Gastrocnemius medialis (tissue), 4 donors: ENCODE measurements at regions not wholly inside any gene's neighbourhood (a gene's known extent, or its start where the extent isn't known, plus 50 kb on each side); places are given as distances from the start of the nearest gene placed in this dataset.

ENCODE experiments used
- ATAC-seq, 2 donors: fragments of 150-250 bp; one replicate each; pipeline ENCODE4 v1.9.1; 2016
- DNase-seq, 2 donors: peaks; one replicate each; pipeline ENCODE4 v3.0.0-alpha.2; 2019
- H3K27ac ChIP-seq, 4 donors: fragments of 200-600 bp; sonication (generic); 1 replicate in 1 of 4; 2 replicates in 3 of 4; pipeline ENCODE4 v1.5.1; 2016 to 2018; ENCODE audit warnings: mild to moderate bottlenecking in 2 of 4, moderate library complexity in 1 of 4
- H3K27me3 ChIP-seq, 3 donors: fragments of 200-600 bp; sonication (generic) in 2 of 3; 1 replicate in 1 of 3; 2 replicates in 2 of 3; pipeline versions ENCODE4 v1.5.1 to v1.6.0; 2016 to 2019; ENCODE audit warnings: mild to moderate bottlenecking in 1 of 3, moderate library complexity in 1 of 3
- H3K36me3 ChIP-seq, 2 donors: fragments of 200-600 bp; sonication (generic) in 1 of 2; one replicate each; pipeline ENCODE4 v1.5.1; 2017 to 2018
- H3K4me1 ChIP-seq, 2 donors: fragments of 200-600 bp; sonication (generic) in 1 of 2; one replicate each; pipeline ENCODE4 v1.5.1; 2016 to 2017; ENCODE audit warnings: mild to moderate bottlenecking in 2 of 2
- H3K4me3 ChIP-seq, 4 donors: fragments of 200-600 bp; sonication (generic) in 3 of 4; 1 replicate in 1 of 4; 2 replicates in 3 of 4; pipeline ENCODE4 v1.5.1; 2016 to 2019; ENCODE audit warnings: mild to moderate bottlenecking in 2 of 4
- H3K9me3 ChIP-seq, 3 donors: fragments of 200-600 bp; sonication (generic) in 2 of 3; 1 replicate in 1 of 3; 2 replicates in 2 of 3; pipeline ENCODE4 v1.5.1; 2016 to 2019
- CTCF ChIP-seq, 5 experiments: fragments of 450-650 bp in 3 of 5; fragments of 200-600 bp in 2 of 5; sonication (generic) in 2 of 5; IDR thresholded peaks in 4 of 5; conservative IDR thresholded peaks in 1 of 5; 1 replicate in 4 of 5; 2 replicates in 1 of 5; pipeline ENCODE4 v1.5.1; 2016 to 2019; ENCODE audit warnings: antibody characterized with exemption in 5 of 5, mild to moderate bottlenecking in 3 of 5, moderate library complexity in 3 of 5
- POLR2A ChIP-seq, 2 donors: fragments of 450-650 bp; IDR thresholded peaks; one replicate each; pipeline ENCODE4 v1.6.1; 2017; ENCODE audit warnings: antibody characterized with exemption in 2 of 2, mild to moderate bottlenecking in 2 of 2, moderate library complexity in 2 of 2
- in situ Hi-C, 4 donors: fragments of 200-750 bp; cut with MboI; loops; one replicate each; pipeline versions ENCODE4 v1.15.0 to v1.8.0; 2017; ENCODE audit warnings: low sequenced_read_pairs in 4 of 4
- intact Hi-C: fragments of 100-400 bp; cut with DNase I; formaldehyde crosslinking; loops from one replicate; pipeline ENCODE4 v1.15.1; 2023; ENCODE audit warnings: low total_unique reads

GRCh38 chr5:145340099-145340498, 495.0 kb downstream of the PRELID2 start:
- intact Hi-C loops, result no loop called here
- DNase-seq (no peak), ATAC-seq (no peak)
- Histone ChIP-seq H3K4me1 (no peaks in the 10 kb centered on the region), H3K9me3 (no peaks in the 10 kb centered on the region), H3K4me3 (no peak overlapping the region), H3K27ac (no peak overlapping the region), H3K27me3 (no peaks in the 10 kb centered on the region), H3K36me3 (no peaks in the 10 kb centered on the region)
- TF ChIP-seq POLR2A (IDR thresholded peaks at IDR 0.05) (no peak), CTCF (IDR thresholded peaks at IDR 0.05 in 4 of 5, conservative IDR thresholded peaks at IDR 0.05 in 1 of 5) (no peak)
- in situ Hi-C loops, result no loop called here

- Histone ChIP-seq H3K27ac (no peak overlapping the region), H3K27me3 (no peaks in the 10 kb centered on the region), H3K4me1 (no peaks in the 10 kb centered on the region), H3K9me3 (no peaks in the 10 kb centered on the region), H3K4me3 (no peak overlapping the region), H3K36me3 (no peaks in the 10 kb centered on the region)
- intact Hi-C loops (no loop called here), in situ Hi-C loops (no loop called here)
- ATAC-seq (no peak), DNase-seq (no peak)
- no peak for TF ChIP-seq POLR2A (IDR thresholded peaks at IDR 0.05)
- no peak for TF ChIP-seq CTCF (IDR thresholded peaks at IDR 0.05 in 4 of 5, conservative IDR thresholded peaks at IDR 0.05 in 1 of 5)
Measured at GRCh38 chr5:145324767-145325479, 510.2 kb downstream of the PRELID2 start.

- ATAC-seq, result no peak
- H3K27ac ChIP-seq, result no peak overlapping the region
- in situ Hi-C loops, result no loop called here
- no peaks in the 10 kb centered on the region for H3K36me3 ChIP-seq
- TF ChIP-seq CTCF (IDR thresholded peaks at IDR 0.05 in 4 of 5, conservative IDR thresholded peaks at IDR 0.05 in 1 of 5) (no peak), POLR2A (IDR thresholded peaks at IDR 0.05) (no peak)
- no peaks in the 10 kb centered on the region for H3K27me3 ChIP-seq
- no peak overlapping the region for H3K4me3 ChIP-seq
- DNase-seq, result no peak
- no peaks in the 10 kb centered on the region for H3K4me1 ChIP-seq
- H3K9me3 ChIP-seq, result no peaks in the 10 kb centered on the region
- intact Hi-C loops, result no loop called here
Measured at GRCh38 chr5:145324101-145324500, 511.0 kb downstream of the PRELID2 start.

GRCh38 chr5:145316282-145316681, 518.9 kb downstream of the PRELID2 start:
- no peak overlapping the region for H3K4me3 ChIP-seq
- ATAC-seq (no peak), DNase-seq (no peak)
- H3K27ac ChIP-seq, result no peak overlapping the region
- intact Hi-C loops (no loop called here), in situ Hi-C loops (no loop called here)
- H3K36me3 ChIP-seq, result no peaks in the 10 kb centered on the region
- H3K4me1 ChIP-seq, result no peaks in the 10 kb centered on the region
- no peaks in the 10 kb centered on the region for H3K27me3 ChIP-seq
- H3K9me3 ChIP-seq, result no peaks in the 10 kb centered on the region
- no peak for TF ChIP-seq CTCF (IDR thresholded peaks at IDR 0.05 in 4 of 5, conservative IDR thresholded peaks at IDR 0.05 in 1 of 5)
- no peak for TF ChIP-seq POLR2A (IDR thresholded peaks at IDR 0.05)

- no peak overlapping the region for H3K4me3 ChIP-seq
- no peaks in the 10 kb centered on the region for H3K27me3 ChIP-seq
- in situ Hi-C loops (no loop called here), intact Hi-C loops (no loop called here)
- DNase-seq (no peak), ATAC-seq (no peak)
- H3K4me1 ChIP-seq, result no peaks in the 10 kb centered on the region
- H3K27ac ChIP-seq, result no peak overlapping the region
- H3K9me3 ChIP-seq, result no peaks in the 10 kb centered on the region
- no peaks in the 10 kb centered on the region for H3K36me3 ChIP-seq
- no peak for TF ChIP-seq POLR2A (IDR thresholded peaks at IDR 0.05)
- no peak for TF ChIP-seq CTCF (IDR thresholded peaks at IDR 0.05 in 4 of 5, conservative IDR thresholded peaks at IDR 0.05 in 1 of 5)
Measured at GRCh38 chr5:145307866-145308382, 527.2 kb downstream of the PRELID2 start.
